NCI-H2081 treated with DMSO at 0.1 percent for 48 hours (cell line): ENCODE measurements at regions not wholly inside any gene's neighbourhood (a gene's known extent, or its start where the extent isn't known, plus 50 kb on each side); places are given as distances from the start of the nearest gene placed in this dataset.
A peak's percentile ranks its signal among the peaks of the same experiment; 100 is the strongest.

Source experiments
- DNase-seq: peaks from one replicate; lab custom pipeline; 2025; lab: John Stamatoyannopoulos, UW

- no peak for DNase-seq
Observed at GRCh38 chr3:40701016-40701588, 176.3 kb downstream of the ZNF621 start.

- DNase-seq, result no peak
Observed at GRCh38 chr3:40704224-40704623, 179.5 kb downstream of the ZNF621 start.

- no peak for DNase-seq
Observed at GRCh38 chr3:40705663-40706062, 180.9 kb downstream of the ZNF621 start.

GRCh38 chr3:40713306-40713705 is 188.5 kb downstream of the ZNF621 start:
- DNase-seq, result no peak

GRCh38 chr3:40713795-40714194 is 189.0 kb downstream of the ZNF621 start:
- DNase-seq, result no peak

GRCh38 chr3:40714771-40715345 is 190.1 kb downstream of the ZNF621 start:
- DNase-seq, result no peak

- no peak for DNase-seq
Observed at GRCh38 chr3:40715551-40715950, 190.8 kb downstream of the ZNF621 start.

- no peak for DNase-seq
Observed at GRCh38 chr3:40717471-40717870, 192.7 kb downstream of the ZNF621 start.

- DNase-seq, result no peak
Observed at GRCh38 chr3:40718209-40718608, 193.4 kb downstream of the ZNF621 start.

GRCh38 chr3:40718681-40719080 is 193.9 kb downstream of the ZNF621 start:
- no peak for DNase-seq

- no peak for DNase-seq
Observed at GRCh38 chr3:40719660-40720287, 195.0 kb downstream of the ZNF621 start.

GRCh38 chr3:40720341-40720740 is 195.6 kb downstream of the ZNF621 start:
- DNase-seq, result no peak

GRCh38 chr3:40720863-40721262 is 196.1 kb downstream of the ZNF621 start:
- no peak for DNase-seq

- DNase-seq, result no peak
Observed at GRCh38 chr3:40723083-40723660, 198.4 kb downstream of the ZNF621 start.

- DNase-seq, result peak; percentile 13
Observed at GRCh38 chr3:40725031-40725430, 200.3 kb downstream of the ZNF621 start.

- DNase-seq, result no peak
Observed at GRCh38 chr3:40731445-40731844, 206.7 kb downstream of the ZNF621 start.

GRCh38 chr3:40736943-40737342 is 212.2 kb downstream of the ZNF621 start:
- DNase-seq, result no peak

GRCh38 chr3:40737343-40737742 is 212.6 kb downstream of the ZNF621 start:
- no peak for DNase-seq

GRCh38 chr3:40739971-40740370 is 215.2 kb downstream of the ZNF621 start:
- no peak for DNase-seq

GRCh38 chr3:40741729-40742128 is 217.0 kb downstream of the ZNF621 start:
- no peak for DNase-seq

- DNase-seq, result no peak
Observed at GRCh38 chr3:40745381-40746106, 220.8 kb downstream of the ZNF621 start.

- DNase-seq, result no peak
Observed at GRCh38 chr3:40751666-40752065, 226.9 kb downstream of the ZNF621 start.

- DNase-seq, result no peak
Observed at GRCh38 chr3:40752492-40752891, 227.7 kb downstream of the ZNF621 start.
